Cardiac fibroblast (primary cell): ENCODE measurements at regions not wholly inside any gene's neighbourhood (a gene's known extent, or its start where the extent isn't known, plus 50 kb on each side); places are given as distances from the start of the nearest gene placed in this dataset.
"Not testable (repeated sequence)": the region's sequence is repeated elsewhere in the genome, so short reads cannot be mapped to it uniquely, and the experiment has no call there.

Experiments used
- DNase-seq, 2 donors: peaks; one replicate each; pipeline versions ENCODE4 v3.0.0 to v3.0.0-alpha.2; 2010; ENCODE audit warnings: low read depth in 2 of 2
- H3K4me3 ChIP-seq, 2 donors: replicated peaks in 1 of 2; 1 replicate in 1 of 2; 2 replicates in 1 of 2; pipeline ENCODE4 v1.5.1; 2011; ENCODE audit warnings: low read depth in 2 of 2, low read length in 2 of 2, mild to moderate bottlenecking in 2 of 2, moderate library complexity in 1 of 2
- TF ChIP-seq, protein P1 (sequence below): IDR thresholded peaks from one replicate; pipeline ENCODE4 v1.5.1; 2011; ENCODE audit warnings: low read depth, mild to moderate bottlenecking, low read length, inconsistent platforms

DNA sequence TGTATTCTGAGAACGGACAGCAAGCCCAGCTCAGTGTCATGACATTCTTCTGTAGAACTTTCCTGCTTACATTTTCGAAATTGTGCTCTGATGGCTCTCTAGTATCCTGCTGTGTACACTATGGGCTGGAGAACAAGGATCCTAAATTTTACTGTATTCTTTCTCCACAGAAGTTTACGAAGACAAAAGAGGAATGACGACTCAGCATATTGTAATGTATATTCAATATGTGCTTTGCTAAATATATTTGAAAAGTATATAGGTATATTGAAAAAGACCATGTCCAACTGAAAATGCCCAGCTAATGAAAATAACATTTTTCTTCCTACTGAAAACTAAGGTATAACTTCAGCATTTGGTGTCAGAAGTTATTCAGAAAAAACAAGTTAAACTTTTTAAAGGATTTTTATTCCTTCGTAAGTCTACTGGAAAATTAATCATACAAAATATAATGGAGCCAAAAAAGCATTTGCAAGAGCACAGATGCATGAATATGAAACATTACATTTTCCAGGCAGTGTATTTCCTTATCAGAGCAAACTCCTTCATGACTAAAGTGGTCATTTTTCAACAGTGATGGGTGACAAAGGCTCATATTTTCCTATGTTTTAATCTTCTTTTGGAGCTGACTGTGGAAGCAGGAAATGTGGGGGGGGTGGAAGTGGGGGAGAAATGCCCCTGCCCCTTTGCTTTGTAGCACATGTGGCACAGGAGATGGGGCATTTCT, 143.8 kb upstream of the THUMPD2 start:
- peak in 1 of 2 donors; percentile 11 for DNase-seq
- TF ChIP-seq, protein P1, sequence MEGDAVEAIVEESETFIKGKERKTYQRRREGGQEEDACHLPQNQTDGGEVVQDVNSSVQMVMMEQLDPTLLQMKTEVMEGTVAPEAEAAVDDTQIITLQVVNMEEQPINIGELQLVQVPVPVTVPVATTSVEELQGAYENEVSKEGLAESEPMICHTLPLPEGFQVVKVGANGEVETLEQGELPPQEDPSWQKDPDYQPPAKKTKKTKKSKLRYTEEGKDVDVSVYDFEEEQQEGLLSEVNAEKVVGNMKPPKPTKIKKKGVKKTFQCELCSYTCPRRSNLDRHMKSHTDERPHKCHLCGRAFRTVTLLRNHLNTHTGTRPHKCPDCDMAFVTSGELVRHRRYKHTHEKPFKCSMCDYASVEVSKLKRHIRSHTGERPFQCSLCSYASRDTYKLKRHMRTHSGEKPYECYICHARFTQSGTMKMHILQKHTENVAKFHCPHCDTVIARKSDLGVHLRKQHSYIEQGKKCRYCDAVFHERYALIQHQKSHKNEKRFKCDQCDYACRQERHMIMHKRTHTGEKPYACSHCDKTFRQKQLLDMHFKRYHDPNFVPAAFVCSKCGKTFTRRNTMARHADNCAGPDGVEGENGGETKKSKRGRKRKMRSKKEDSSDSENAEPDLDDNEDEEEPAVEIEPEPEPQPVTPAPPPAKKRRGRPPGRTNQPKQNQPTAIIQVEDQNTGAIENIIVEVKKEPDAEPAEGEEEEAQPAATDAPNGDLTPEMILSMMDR = no peak
- H3K4me3 ChIP-seq = no peak overlapping the region

DNA sequence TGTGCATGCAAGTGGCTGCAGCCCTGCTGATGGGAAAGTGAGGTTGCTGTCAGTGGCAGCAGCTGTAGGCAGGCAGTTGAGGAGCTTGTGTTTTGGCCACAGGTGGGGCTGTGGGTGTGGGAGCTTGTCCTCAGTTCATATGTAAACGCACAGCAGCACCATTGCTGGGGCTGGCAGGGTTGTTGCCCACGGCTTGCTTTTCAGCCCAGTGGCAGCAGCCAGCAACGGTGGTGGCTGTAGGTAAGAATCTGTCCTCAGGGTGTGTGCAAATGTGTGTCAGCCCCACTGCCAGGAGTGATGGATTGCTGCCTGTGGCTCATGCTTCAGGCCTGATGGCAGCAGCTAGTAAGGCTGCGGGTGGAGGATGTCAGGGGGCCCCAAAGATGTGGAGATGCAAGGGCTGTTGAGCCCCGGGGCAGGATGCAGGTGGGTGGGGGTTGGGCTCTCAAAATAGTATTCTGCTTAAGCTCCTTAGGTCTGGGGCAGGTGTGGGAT, 141.3 kb upstream of the THUMPD2 start:
- DNase-seq = no peak

DNA sequence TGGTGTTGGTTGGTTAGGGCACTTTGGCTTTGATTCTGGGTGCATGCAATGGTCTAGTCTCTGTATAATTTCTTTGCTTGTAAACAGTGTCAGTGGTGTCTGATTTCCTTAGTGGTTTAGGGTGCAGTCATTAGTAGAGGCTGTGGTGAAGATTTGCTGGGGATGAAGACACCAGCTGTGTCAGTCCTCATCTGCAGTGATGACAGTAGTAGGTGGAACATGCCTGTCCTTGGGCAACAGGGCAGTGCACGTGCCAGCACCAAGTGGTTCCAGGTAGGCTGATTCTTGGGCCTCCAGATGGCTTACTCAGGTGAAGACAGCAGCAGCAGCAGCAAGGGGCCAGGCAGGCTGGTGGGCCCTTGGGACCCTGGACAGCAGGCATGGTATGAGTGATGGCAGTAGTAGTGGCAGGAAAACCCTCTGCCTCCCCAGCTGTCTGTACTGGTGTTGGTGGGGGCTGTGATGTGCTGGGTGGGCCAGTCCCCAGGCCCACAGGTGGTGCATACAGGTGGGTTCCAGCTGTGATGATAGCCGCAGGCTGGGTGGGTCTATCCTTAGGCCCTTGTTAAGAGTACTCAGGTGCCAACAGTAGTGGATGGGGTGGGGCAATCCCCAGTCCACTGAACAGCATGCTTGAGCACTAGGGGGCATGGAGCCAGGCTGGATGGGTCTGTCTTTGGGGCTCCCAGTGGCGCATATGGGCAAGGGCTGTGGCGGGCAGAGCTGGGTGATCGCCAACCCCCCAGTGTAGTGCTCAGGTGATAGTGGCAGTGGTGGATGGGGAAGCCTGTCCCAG, 140.7 kb upstream of the THUMPD2 start:
- DNase-seq = no peak
- TF ChIP-seq, protein P1 = no peak
- H3K4me3 ChIP-seq = no peak overlapping the region

More for the DNA sequence above, 141.3 kb upstream of the THUMPD2 start:
- TF ChIP-seq, protein P1 = no peak
- no peak overlapping the region for H3K4me3 ChIP-seq

DNA sequence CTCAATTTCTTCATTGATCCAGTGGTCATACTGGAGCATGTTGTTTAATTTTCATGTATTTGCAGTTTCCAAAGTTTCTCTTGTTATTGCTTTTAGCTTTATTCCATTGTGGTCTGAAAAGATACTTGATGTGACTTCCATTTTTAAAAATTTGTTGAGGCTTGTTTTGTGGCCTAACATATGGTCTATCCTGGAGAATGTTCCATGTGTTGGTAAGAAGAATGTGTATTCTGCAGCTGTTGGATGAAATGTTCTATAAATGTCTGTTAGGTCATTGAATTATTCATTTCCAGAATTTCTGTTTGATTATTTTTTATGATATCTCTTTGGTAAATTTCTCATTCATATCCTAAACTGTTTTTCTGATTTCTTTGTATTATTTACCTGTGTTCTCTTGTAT, 139.8 kb upstream of the THUMPD2 start:
- TF ChIP-seq, protein P1 = no peak
- H3K4me3 ChIP-seq = no peak overlapping the region
- no peak for DNase-seq

DNA sequence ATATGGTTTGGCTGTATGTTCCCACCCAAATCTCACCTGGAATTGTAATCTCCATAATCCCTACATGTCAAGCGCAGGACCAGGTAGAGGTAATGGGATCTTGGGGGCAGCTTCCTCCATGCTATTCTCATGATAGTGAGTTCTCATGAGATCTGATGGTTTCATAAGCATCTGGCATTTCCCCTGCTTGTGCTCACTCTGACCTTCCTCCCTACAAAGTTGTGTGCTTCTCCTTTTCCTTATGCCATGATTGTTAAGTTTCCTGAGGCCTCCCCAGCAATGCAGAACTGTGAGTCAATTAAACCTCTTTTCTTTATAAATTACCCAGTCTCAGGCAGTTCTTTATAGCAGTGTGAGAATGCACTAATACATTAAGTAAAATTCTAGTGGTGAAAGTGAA, 138.3 kb upstream of the THUMPD2 start:
- not testable (repeated sequence) for H3K4me3 ChIP-seq, DNase-seq

DNA sequence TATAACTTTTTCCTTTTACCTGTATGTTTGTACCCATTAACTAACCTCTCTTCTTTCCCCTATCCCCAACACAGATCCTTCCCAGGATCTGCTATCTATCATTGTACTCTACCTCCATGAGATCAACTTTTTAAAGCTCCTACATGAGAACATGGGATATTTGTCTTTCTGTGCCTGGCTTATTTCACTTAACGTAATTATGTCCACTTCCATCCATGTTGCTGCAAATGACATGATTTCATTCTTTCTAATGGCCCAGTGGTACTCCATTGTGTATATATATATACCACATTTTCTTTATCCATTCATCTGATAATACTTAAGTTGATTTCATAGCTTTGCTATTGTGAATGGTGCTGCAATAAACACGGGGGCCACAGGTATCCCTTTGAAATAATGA, 135.9 kb upstream of the THUMPD2 start:
- H3K4me3 ChIP-seq = no peak overlapping the region
- TF ChIP-seq, protein P1 = no peak
- no peak for DNase-seq
